ENCODE measurements at regions not wholly inside any gene's neighbourhood (a gene's known extent, or its start where the extent isn't known, plus 50 kb on each side); places are given as distances from the start of the nearest gene placed in this dataset.

- Histone ChIP-seq H3K36me3 (ENCODE audit: low read depth) (no peaks in the 10 kb centered on the region), H3F3A (ENCODE audit: insufficient read depth) (no peaks in the 10 kb centered on the region), H4K20me1 (ENCODE audit: insufficient read depth) (no peaks in the 10 kb centered on the region), H3K9ac (no peak overlapping the region), H3K9me2 (ENCODE audit: insufficient read depth) (no peaks in the 10 kb centered on the region), H3K79me2 (ENCODE audit: insufficient read depth) (no peaks in the 10 kb centered on the region), H3K4me2 (ENCODE audit: unreplicated experiment) (no peak overlapping the region), H3K27ac (no peak overlapping the region), H3K9me3 (ENCODE audit: low read depth) (no peaks in the 10 kb centered on the region), H3K27me3 (replicated peaks; ENCODE audit: insufficient read depth) (no peaks in the 10 kb centered on the region), H3K4me3 (no peak overlapping the region), H2AFZ (no peak overlapping the region), H3K4me1 (ENCODE audit: insufficient read depth) (no peaks in the 10 kb centered on the region)
- no peak for TF ChIP-seq EZH2phosphoT487 (IDR thresholded peaks at IDR 0.05; ENCODE audit: insufficient read depth, low read depth)
- TF ChIP-seq EZH2 (IDR thresholded peaks at IDR 0.05; ENCODE audit: insufficient read depth, poor library complexity, severe bottlenecking), result no peak
- no peak for DNase-seq
- in situ Hi-C loops (cut with MboI), result no loop called here
- 55 to 82% methylated on average over 2 of the region's 2 CpGs for WGBS, 2 experiments (ENCODE audit: low coverage in 1 of 2, low lambda C conversion rate in 2 of 2, missing lambda C conversion rate in 2 of 2)
Measured at GRCh38 chr7:43011879-43012278, 79.7 kb downstream of the MRPL32 start.

- no peak for DNase-seq
- no peak overlapping the region for H2AFZ ChIP-seq
- H4K20me1 ChIP-seq (ENCODE audit: insufficient read depth), result no peaks in the 10 kb centered on the region
- whole genome bisulfite sequencing, 2 experiments (ENCODE audit: low coverage in 1 of 2, low lambda C conversion rate in 2 of 2, missing lambda C conversion rate in 2 of 2), result 96% methylated on average over 4 of the region's 4 CpGs
- H3K9ac ChIP-seq, result no peak overlapping the region
- no peak overlapping the region for H3K27ac ChIP-seq
- H3F3A ChIP-seq (ENCODE audit: insufficient read depth), result 0 out of 2 replicates have a peak, but pooled peaks cover 4% of the 10 kb centered on the region
- H3K4me2 ChIP-seq (ENCODE audit: unreplicated experiment), result no peak overlapping the region
- TF ChIP-seq EZH2phosphoT487 (IDR thresholded peaks at IDR 0.05; ENCODE audit: insufficient read depth, low read depth) (no peak), EZH2 (IDR thresholded peaks at IDR 0.05; ENCODE audit: insufficient read depth, poor library complexity, severe bottlenecking) (no peak)
- H3K27me3 ChIP-seq (replicated peaks; ENCODE audit: insufficient read depth), result no peaks in the 10 kb centered on the region
- no peaks in the 10 kb centered on the region for H3K9me2 ChIP-seq (ENCODE audit: insufficient read depth)
- no peak overlapping the region for H3K4me3 ChIP-seq
- H3K36me3 ChIP-seq (ENCODE audit: low read depth), result no peaks in the 10 kb centered on the region
- no peaks in the 10 kb centered on the region for H3K79me2 ChIP-seq (ENCODE audit: insufficient read depth)
- no peaks in the 10 kb centered on the region for H3K9me3 ChIP-seq (ENCODE audit: low read depth)
- H3K4me1 ChIP-seq (ENCODE audit: insufficient read depth), result no peaks in the 10 kb centered on the region
- in situ Hi-C loops (cut with MboI), result no loop called here
Measured at GRCh38 chr7:43014406-43014805, 82.2 kb downstream of the MRPL32 start.

- H3F3A ChIP-seq (ENCODE audit: insufficient read depth), result 0 out of 2 replicates have a peak, but pooled peaks cover 4% of the 10 kb centered on the region
- no peak overlapping the region for H3K9ac ChIP-seq
- DNase-seq, result no peak
- H3K9me3 ChIP-seq (ENCODE audit: low read depth), result no peaks in the 10 kb centered on the region
- H3K4me2 ChIP-seq (ENCODE audit: unreplicated experiment), result no peak overlapping the region
- H3K79me2 ChIP-seq (ENCODE audit: insufficient read depth), result no peaks in the 10 kb centered on the region
- H3K36me3 ChIP-seq (ENCODE audit: low read depth), result no peaks in the 10 kb centered on the region
- H3K27me3 ChIP-seq (replicated peaks; ENCODE audit: insufficient read depth), result no peaks in the 10 kb centered on the region
- 89 to 90% methylated on average over 4 of the region's 4 CpGs for WGBS, 2 experiments (ENCODE audit: low coverage in 1 of 2, low lambda C conversion rate in 2 of 2, missing lambda C conversion rate in 2 of 2)
- no peak overlapping the region for H3K4me3 ChIP-seq
- H3K9me2 ChIP-seq (ENCODE audit: insufficient read depth), result no peaks in the 10 kb centered on the region
- H2AFZ ChIP-seq, result no peak overlapping the region
- H3K4me1 ChIP-seq (ENCODE audit: insufficient read depth), result no peaks in the 10 kb centered on the region
- in situ Hi-C loops (cut with MboI), result no loop called here
- TF ChIP-seq EZH2 (IDR thresholded peaks at IDR 0.05; ENCODE audit: insufficient read depth, poor library complexity, severe bottlenecking) (no peak), EZH2phosphoT487 (IDR thresholded peaks at IDR 0.05; ENCODE audit: insufficient read depth, low read depth) (no peak)
- no peaks in the 10 kb centered on the region for H4K20me1 ChIP-seq (ENCODE audit: insufficient read depth)
- no peak overlapping the region for H3K27ac ChIP-seq
Measured at GRCh38 chr7:43015301-43015700, 83.1 kb downstream of the MRPL32 start.

GRCh38 chr7:43018446-43018845 lies 86.3 kb downstream of the MRPL32 start:
- H3K9ac ChIP-seq, result no peak overlapping the region
- no peaks in the 10 kb centered on the region for H3K79me2 ChIP-seq (ENCODE audit: insufficient read depth)
- DNase-seq, result peak; percentile 72
- 32 to 36% methylated on average over 4 of the region's 4 CpGs for WGBS, 2 experiments (ENCODE audit: low coverage in 1 of 2, low lambda C conversion rate in 2 of 2, missing lambda C conversion rate in 2 of 2)
- no peaks in the 10 kb centered on the region for H3K27me3 ChIP-seq (replicated peaks; ENCODE audit: insufficient read depth)
- no peaks in the 10 kb centered on the region for H3K36me3 ChIP-seq (ENCODE audit: low read depth)
- no peaks in the 10 kb centered on the region for H3K9me2 ChIP-seq (ENCODE audit: insufficient read depth)
- no peak overlapping the region for H2AFZ ChIP-seq
- H3K4me1 ChIP-seq (ENCODE audit: insufficient read depth), result no peaks in the 10 kb centered on the region
- no peak overlapping the region for H3K4me2 ChIP-seq (ENCODE audit: unreplicated experiment)
- H4K20me1 ChIP-seq (ENCODE audit: insufficient read depth), result no peaks in the 10 kb centered on the region
- in situ Hi-C loops (cut with MboI), result no loop called here
- TF ChIP-seq EZH2 (IDR thresholded peaks at IDR 0.05; ENCODE audit: insufficient read depth, poor library complexity, severe bottlenecking) (no peak), EZH2phosphoT487 (IDR thresholded peaks at IDR 0.05; ENCODE audit: insufficient read depth, low read depth) (no peak)
- H3K27ac ChIP-seq, result no peak overlapping the region
- no peaks in the 10 kb centered on the region for H3K9me3 ChIP-seq (ENCODE audit: low read depth)
- no peak overlapping the region for H3K4me3 ChIP-seq
- H3F3A ChIP-seq (ENCODE audit: insufficient read depth), result 0 out of 2 replicates have a peak, but pooled peaks cover 4% of the 10 kb centered on the region

GRCh38 chr7:43021431-43021830 lies 89.3 kb downstream of the MRPL32 start:
- in situ Hi-C loops (cut with MboI), result no loop called here
- H2AFZ ChIP-seq, result no peak overlapping the region
- TF ChIP-seq EZH2phosphoT487 (IDR thresholded peaks at IDR 0.05; ENCODE audit: insufficient read depth, low read depth), result no peak
- no peak for TF ChIP-seq EZH2 (IDR thresholded peaks at IDR 0.05; ENCODE audit: insufficient read depth, poor library complexity, severe bottlenecking)
- no peaks in the 10 kb centered on the region for H3K36me3 ChIP-seq (ENCODE audit: low read depth)
- 0 out of 2 replicates have a peak, but pooled peaks cover 4% of the 10 kb centered on the region for H3F3A ChIP-seq (ENCODE audit: insufficient read depth)
- no peak overlapping the region for H3K4me3 ChIP-seq
- no peaks in the 10 kb centered on the region for H3K9me2 ChIP-seq (ENCODE audit: insufficient read depth)
- H3K4me2 ChIP-seq (ENCODE audit: unreplicated experiment), result no peak overlapping the region
- WGBS, 2 experiments (ENCODE audit: low coverage in 1 of 2, low lambda C conversion rate in 2 of 2, missing lambda C conversion rate in 2 of 2), result 62 to 63% methylated on average over 3 of the region's 3 CpGs
- peak; percentile 45 for DNase-seq
- no peaks in the 10 kb centered on the region for H3K4me1 ChIP-seq (ENCODE audit: insufficient read depth)
- no peaks in the 10 kb centered on the region for H3K27me3 ChIP-seq (replicated peaks; ENCODE audit: insufficient read depth)
- H3K79me2 ChIP-seq (ENCODE audit: insufficient read depth), result no peaks in the 10 kb centered on the region
- no peaks in the 10 kb centered on the region for H4K20me1 ChIP-seq (ENCODE audit: insufficient read depth)
- H3K27ac ChIP-seq, result no peak overlapping the region
- H3K9me3 ChIP-seq (ENCODE audit: low read depth), result no peaks in the 10 kb centered on the region
- H3K9ac ChIP-seq, result no peak overlapping the region

All from GM23248 (cell line).